Liver (tissue), 8 donors: ENCODE measurements at regions not wholly inside any gene's neighbourhood (a gene's known extent, or its start where the extent isn't known, plus 50 kb on each side); places are given as distances from the start of the nearest gene placed in this dataset.

Experiments used
- DNase-seq: peaks from one replicate; pipeline ENCODE4 v3.0.0-alpha.2; 2017; ENCODE audit warnings: low spot score
- H3K27ac ChIP-seq, 2 donors: one replicate each; pipeline ENCODE4 v1.7.0; 2013; ENCODE audit warnings: inconsistent platforms in 2 of 2, low read length in 2 of 2, control low read depth in 1 of 2, low read depth in 1 of 2, mild to moderate bottlenecking in 1 of 2
- H3K27me3 ChIP-seq, 4 donors: one replicate each; pipeline versions ENCODE4 v1.6.1 to v1.7.0; 2013; ENCODE audit warnings: low read length in 3 of 4, inconsistent platforms in 1 of 4, mild to moderate bottlenecking in 1 of 4, moderate library complexity in 1 of 4; ENCODE audit not compliant: control insufficient read depth in 4 of 4, insufficient read depth in 4 of 4
- H3K36me3 ChIP-seq, 4 donors: one replicate each; pipeline versions ENCODE4 v1.6.1 to v1.7.0; 2013; ENCODE audit warnings: low read length in 3 of 4, mild to moderate bottlenecking in 3 of 4, low read depth in 1 of 4, moderate library complexity in 1 of 4; ENCODE audit not compliant: control insufficient read depth in 4 of 4, insufficient read depth in 3 of 4
- H3K4me1 ChIP-seq, 4 donors: one replicate each; pipeline versions ENCODE4 v1.6.1 to v1.7.0; 2013; ENCODE audit warnings: low read length in 3 of 4, mild to moderate bottlenecking in 3 of 4, moderate library complexity in 1 of 4; ENCODE audit not compliant: control insufficient read depth in 4 of 4, insufficient read depth in 4 of 4
- H3K4me3 ChIP-seq, 3 donors: one replicate each; pipeline versions ENCODE4 v1.6.1 to v1.7.0; 2013; ENCODE audit warnings: low read length in 3 of 3, control low read depth in 1 of 3, low read depth in 1 of 3, mild to moderate bottlenecking in 1 of 3
- H3K9ac ChIP-seq, 2 donors: one replicate each; pipeline ENCODE4 v1.7.0; 2013; ENCODE audit warnings: low read length in 2 of 2, mild to moderate bottlenecking in 2 of 2, moderate library complexity in 2 of 2, control low read depth in 1 of 2, low read depth in 1 of 2
- H3K9me3 ChIP-seq, 4 donors: one replicate each; pipeline versions ENCODE4 v1.6.1 to v1.7.0; 2013; ENCODE audit warnings: low read length in 3 of 4; ENCODE audit not compliant: control insufficient read depth in 4 of 4
- EGR1 ChIP-seq, 2 donors: IDR thresholded peaks; 2 replicates each; pipeline ENCODE4 v1.6.1; 2016 to 2018; ENCODE audit warnings: antibody characterized with exemption in 2 of 2, low read depth in 2 of 2
- FOXA1 ChIP-seq: IDR thresholded peaks from 2 replicates; pipeline ENCODE4 v1.6.1; 2016; ENCODE audit warnings: antibody characterized with exemption
- FOXA2 ChIP-seq: IDR thresholded peaks from 2 replicates; pipeline ENCODE4 v1.6.1; 2016; ENCODE audit warnings: antibody characterized with exemption
- GABPA ChIP-seq, 2 donors: IDR thresholded peaks in 1 of 2; conservative IDR thresholded peaks in 1 of 2; 2 replicates each; pipeline ENCODE4 v1.6.1; 2016; ENCODE audit warnings: antibody characterized with exemption in 2 of 2, mild to moderate bottlenecking in 1 of 2, moderate library complexity in 1 of 2
- HNF4A ChIP-seq, 2 donors: conservative IDR thresholded peaks; 2 replicates each; pipeline ENCODE4 v1.6.1; 2016; ENCODE audit warnings: antibody characterized with exemption in 2 of 2, mild to moderate bottlenecking in 2 of 2
- HNF4G ChIP-seq: IDR thresholded peaks from 2 replicates; pipeline ENCODE4 v1.6.1; 2016; ENCODE audit warnings: antibody characterized with exemption
- JUND ChIP-seq, 2 donors: IDR thresholded peaks; 2 replicates each; pipeline ENCODE4 v1.6.1; 2016; ENCODE audit warnings: antibody characterized with exemption in 2 of 2
- NR2F2 ChIP-seq: IDR thresholded peaks from 2 replicates; pipeline ENCODE4 v1.6.1; 2016; ENCODE audit warnings: antibody characterized with exemption
- RAD21 ChIP-seq, 2 donors: IDR thresholded peaks; 2 replicates each; pipeline ENCODE4 v1.6.1; 2016; ENCODE audit warnings: antibody characterized with exemption in 2 of 2, mild to moderate bottlenecking in 2 of 2
- RXRA ChIP-seq, 2 donors: IDR thresholded peaks; 2 replicates each; pipeline ENCODE4 v1.6.1; 2017 to 2018; ENCODE audit warnings: antibody characterized with exemption in 2 of 2, mild to moderate bottlenecking in 1 of 2
- SP1 ChIP-seq: IDR thresholded peaks from 2 replicates; pipeline ENCODE4 v1.6.1; 2018; ENCODE audit warnings: antibody characterized with exemption, mild to moderate bottlenecking
- TAF1 ChIP-seq: conservative IDR thresholded peaks from 2 replicates; pipeline ENCODE4 v1.6.1; 2016; ENCODE audit warnings: antibody characterized with exemption, mild to moderate bottlenecking
- YY1 ChIP-seq: IDR thresholded peaks from 2 replicates; pipeline ENCODE4 v1.6.1; 2016; ENCODE audit warnings: antibody characterized with exemption, mild to moderate bottlenecking
- whole genome bisulfite sequencing: extraction: QIAGEN DNeasy Blood & Tissue Kit; methylation state at CpG from one replicate; pipeline ENCODE4 v1.1.7; 2013; 5-methylcytosine and 5-hydroxymethylcytosine counted together
- TF ChIP-seq, protein P1 (sequence below): IDR thresholded peaks from 2 replicates; pipeline ENCODE4 v1.6.1; 2016; ENCODE audit warnings: antibody characterized with exemption
- TF ChIP-seq, protein P2 (sequence below): fragments of 150-350 bp; IDR thresholded peaks from 2 replicates; pipeline ENCODE4 v1.5.1; 2017; ENCODE audit warnings: improper control_type of control experiment, low read depth, low read length; ENCODE audit not compliant: missing input control
- TF ChIP-seq, protein P3 (sequence below): IDR thresholded peaks from 2 replicates; pipeline ENCODE4 v1.6.1; 2016; ENCODE audit warnings: antibody characterized with exemption
- TF ChIP-seq, protein P4 (sequence below): IDR thresholded peaks from 2 replicates; pipeline ENCODE4 v1.6.1; 2016; ENCODE audit warnings: antibody characterized with exemption
- TF ChIP-seq, protein P5 (sequence below): IDR thresholded peaks from 2 replicates; pipeline ENCODE4 v1.6.1; 2016; ENCODE audit warnings: antibody characterized with exemption, mild to moderate bottlenecking
- donor health status: healthy.
- donor health status: healthy.
- donor health status: healthy.
- donor health status: healthy.
- donor health status: healthy.

DNA sequence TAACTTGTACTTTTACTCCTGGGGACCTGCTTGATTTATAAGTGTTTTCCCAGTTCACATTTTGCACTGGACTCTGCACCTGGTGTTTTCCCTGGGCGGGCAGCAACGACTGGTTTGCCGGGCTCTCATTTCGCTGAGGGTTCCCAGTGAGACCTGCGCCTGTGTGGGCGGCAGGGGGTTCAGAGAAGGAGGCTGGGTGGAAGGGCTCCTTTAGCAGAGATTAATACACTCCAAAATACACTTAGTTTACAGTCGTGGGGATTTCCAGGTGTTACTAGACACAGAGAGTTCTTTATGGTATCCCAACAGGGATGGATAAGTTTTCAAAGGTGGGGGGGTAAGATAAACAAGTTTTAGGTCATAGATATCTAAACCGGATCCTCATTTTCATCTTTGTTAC lies 53.0 kb upstream of the SHISA3 start:
- no peak overlapping the region for H3K4me3 ChIP-seq
- H3K27ac ChIP-seq, result no peak overlapping the region
- no peaks in the 10 kb centered on the region for H3K27me3 ChIP-seq
- no peaks in the 10 kb centered on the region for H3K4me1 ChIP-seq
- H3K9ac ChIP-seq, result no peak overlapping the region
- H3K9me3 ChIP-seq, result no peaks in the 10 kb centered on the region
- no peaks in the 10 kb centered on the region for H3K36me3 ChIP-seq
- DNase-seq, result no peak
- TF ChIP-seq HNF4G (no peak), TAF1 (no peak), FOXA1 (no peak), FOXA2 (no peak), YY1 (no peak), RXRA (IDR thresholded peaks at IDR 0.05) (no peak), HNF4A (conservative IDR thresholded peaks at IDR 0.05) (no peak), GABPA (IDR thresholded peaks at IDR 0.05 in 1 of 2, conservative IDR thresholded peaks at IDR 0.05 in 1 of 2) (no peak), JUND (IDR thresholded peaks at IDR 0.05) (no peak), SP1 (no peak), NR2F2 (no peak), RAD21 (IDR thresholded peaks at IDR 0.05) (no peak), EGR1 (IDR thresholded peaks at IDR 0.05; ENCODE audit: low read depth in 2 of 2) (no peak)
- TF ChIP-seq, protein P1, sequence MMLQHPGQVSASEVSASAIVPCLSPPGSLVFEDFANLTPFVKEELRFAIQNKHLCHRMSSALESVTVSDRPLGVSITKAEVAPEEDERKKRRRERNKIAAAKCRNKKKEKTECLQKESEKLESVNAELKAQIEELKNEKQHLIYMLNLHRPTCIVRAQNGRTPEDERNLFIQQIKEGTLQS, result no peak
- TF ChIP-seq, protein P2, sequence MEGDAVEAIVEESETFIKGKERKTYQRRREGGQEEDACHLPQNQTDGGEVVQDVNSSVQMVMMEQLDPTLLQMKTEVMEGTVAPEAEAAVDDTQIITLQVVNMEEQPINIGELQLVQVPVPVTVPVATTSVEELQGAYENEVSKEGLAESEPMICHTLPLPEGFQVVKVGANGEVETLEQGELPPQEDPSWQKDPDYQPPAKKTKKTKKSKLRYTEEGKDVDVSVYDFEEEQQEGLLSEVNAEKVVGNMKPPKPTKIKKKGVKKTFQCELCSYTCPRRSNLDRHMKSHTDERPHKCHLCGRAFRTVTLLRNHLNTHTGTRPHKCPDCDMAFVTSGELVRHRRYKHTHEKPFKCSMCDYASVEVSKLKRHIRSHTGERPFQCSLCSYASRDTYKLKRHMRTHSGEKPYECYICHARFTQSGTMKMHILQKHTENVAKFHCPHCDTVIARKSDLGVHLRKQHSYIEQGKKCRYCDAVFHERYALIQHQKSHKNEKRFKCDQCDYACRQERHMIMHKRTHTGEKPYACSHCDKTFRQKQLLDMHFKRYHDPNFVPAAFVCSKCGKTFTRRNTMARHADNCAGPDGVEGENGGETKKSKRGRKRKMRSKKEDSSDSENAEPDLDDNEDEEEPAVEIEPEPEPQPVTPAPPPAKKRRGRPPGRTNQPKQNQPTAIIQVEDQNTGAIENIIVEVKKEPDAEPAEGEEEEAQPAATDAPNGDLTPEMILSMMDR, result no peak
- TF ChIP-seq, protein P3, sequence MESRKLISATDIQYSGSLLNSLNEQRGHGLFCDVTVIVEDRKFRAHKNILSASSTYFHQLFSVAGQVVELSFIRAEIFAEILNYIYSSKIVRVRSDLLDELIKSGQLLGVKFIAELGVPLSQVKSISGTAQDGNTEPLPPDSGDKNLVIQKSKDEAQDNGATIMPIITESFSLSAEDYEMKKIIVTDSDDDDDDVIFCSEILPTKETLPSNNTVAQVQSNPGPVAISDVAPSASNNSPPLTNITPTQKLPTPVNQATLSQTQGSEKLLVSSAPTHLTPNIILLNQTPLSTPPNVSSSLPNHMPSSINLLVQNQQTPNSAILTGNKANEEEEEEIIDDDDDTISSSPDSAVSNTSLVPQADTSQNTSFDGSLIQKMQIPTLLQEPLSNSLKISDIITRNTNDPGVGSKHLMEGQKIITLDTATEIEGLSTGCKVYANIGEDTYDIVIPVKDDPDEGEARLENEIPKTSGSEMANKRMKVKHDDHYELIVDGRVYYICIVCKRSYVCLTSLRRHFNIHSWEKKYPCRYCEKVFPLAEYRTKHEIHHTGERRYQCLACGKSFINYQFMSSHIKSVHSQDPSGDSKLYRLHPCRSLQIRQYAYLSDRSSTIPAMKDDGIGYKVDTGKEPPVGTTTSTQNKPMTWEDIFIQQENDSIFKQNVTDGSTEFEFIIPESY, result no peak
- TF ChIP-seq, protein P4, sequence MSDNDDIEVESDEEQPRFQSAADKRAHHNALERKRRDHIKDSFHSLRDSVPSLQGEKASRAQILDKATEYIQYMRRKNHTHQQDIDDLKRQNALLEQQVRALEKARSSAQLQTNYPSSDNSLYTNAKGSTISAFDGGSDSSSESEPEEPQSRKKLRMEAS, result no peak
- TF ChIP-seq, protein P5, sequence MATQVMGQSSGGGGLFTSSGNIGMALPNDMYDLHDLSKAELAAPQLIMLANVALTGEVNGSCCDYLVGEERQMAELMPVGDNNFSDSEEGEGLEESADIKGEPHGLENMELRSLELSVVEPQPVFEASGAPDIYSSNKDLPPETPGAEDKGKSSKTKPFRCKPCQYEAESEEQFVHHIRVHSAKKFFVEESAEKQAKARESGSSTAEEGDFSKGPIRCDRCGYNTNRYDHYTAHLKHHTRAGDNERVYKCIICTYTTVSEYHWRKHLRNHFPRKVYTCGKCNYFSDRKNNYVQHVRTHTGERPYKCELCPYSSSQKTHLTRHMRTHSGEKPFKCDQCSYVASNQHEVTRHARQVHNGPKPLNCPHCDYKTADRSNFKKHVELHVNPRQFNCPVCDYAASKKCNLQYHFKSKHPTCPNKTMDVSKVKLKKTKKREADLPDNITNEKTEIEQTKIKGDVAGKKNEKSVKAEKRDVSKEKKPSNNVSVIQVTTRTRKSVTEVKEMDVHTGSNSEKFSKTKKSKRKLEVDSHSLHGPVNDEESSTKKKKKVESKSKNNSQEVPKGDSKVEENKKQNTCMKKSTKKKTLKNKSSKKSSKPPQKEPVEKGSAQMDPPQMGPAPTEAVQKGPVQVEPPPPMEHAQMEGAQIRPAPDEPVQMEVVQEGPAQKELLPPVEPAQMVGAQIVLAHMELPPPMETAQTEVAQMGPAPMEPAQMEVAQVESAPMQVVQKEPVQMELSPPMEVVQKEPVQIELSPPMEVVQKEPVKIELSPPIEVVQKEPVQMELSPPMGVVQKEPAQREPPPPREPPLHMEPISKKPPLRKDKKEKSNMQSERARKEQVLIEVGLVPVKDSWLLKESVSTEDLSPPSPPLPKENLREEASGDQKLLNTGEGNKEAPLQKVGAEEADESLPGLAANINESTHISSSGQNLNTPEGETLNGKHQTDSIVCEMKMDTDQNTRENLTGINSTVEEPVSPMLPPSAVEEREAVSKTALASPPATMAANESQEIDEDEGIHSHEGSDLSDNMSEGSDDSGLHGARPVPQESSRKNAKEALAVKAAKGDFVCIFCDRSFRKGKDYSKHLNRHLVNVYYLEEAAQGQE, result no peak
- WGBS, result 50% methylated on average over 8 of the region's 8 CpGs

DNA sequence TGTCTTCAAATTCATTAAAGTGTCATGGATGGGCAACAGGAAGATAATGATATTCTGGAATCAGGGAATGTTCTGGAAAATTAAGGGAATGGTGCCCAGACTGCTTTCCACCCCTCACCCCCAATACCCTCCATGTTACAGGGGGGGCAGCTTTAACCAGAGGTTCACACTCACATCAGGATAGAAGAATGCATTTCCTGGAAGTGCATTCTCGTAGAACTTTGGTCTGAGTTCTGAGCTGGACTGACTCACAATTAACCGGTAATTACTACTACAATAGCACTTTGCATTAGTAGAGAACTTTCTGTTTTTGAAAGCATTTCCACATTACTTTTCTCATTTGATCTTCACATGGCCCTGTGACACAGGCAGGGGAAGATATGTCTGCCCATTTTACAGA lies 52.5 kb upstream of the SHISA3 start:
- Histone ChIP-seq H3K4me1 (no peaks in the 10 kb centered on the region), H3K36me3 (no peaks in the 10 kb centered on the region), H3K9ac (no peak overlapping the region), H3K27me3 (no peaks in the 10 kb centered on the region), H3K27ac (no peak overlapping the region), H3K9me3 (no peaks in the 10 kb centered on the region), H3K4me3 (no peak overlapping the region)
- DNase-seq, result no peak
- 78% methylated on average over 2 of the region's 2 CpGs for WGBS
- no peak for TF ChIP-seq SP1
- TF ChIP-seq FOXA2, result no peak
- TF ChIP-seq YY1, result no peak
- no peak for TF ChIP-seq RAD21 (IDR thresholded peaks at IDR 0.05)
- no peak for TF ChIP-seq RXRA (IDR thresholded peaks at IDR 0.05)
- no peak for TF ChIP-seq FOXA1
- TF ChIP-seq, protein P2, result no peak
- TF ChIP-seq, protein P3, result no peak
- TF ChIP-seq, protein P4, result no peak
